Panc1 (cell line): ENCODE measurements at regions not wholly inside any gene's neighbourhood (a gene's known extent, or its start where the extent isn't known, plus 50 kb on each side); places are given as distances from the start of the nearest gene placed in this dataset.

Experiments
- ATAC-seq: fragments of 200-7000 bp; cut with Tn5 transposase; 2 replicates; pipeline ENCODE4 v1.9.1; 2020; ENCODE audit warnings: mild to moderate bottlenecking, moderate library complexity
- BruUV-seq: library from RNA; stranded (reverse); fragments of 400-500 nt; replicated peaks from 2 replicates; lab custom pipeline; 2021; lab: Mats Ljungman, UMichigan
- CTCF ChIA-PET: fragments of 300-600 bp; sonication (Branson Sonifier 250); formaldehyde crosslinking; loops from one replicate; lab custom pipeline; 2022; ENCODE audit warnings: antibody characterized with exemption; lab: Charles Lee
- POLR2A ChIA-PET: fragments of 300-600 bp; sonication (Branson Sonifier 250); formaldehyde crosslinking; loops from one replicate; lab custom pipeline; 2022; ENCODE audit warnings: antibody characterized with exemption; lab: Charles Lee
- DNase-seq: peaks from one replicate; pipeline ENCODE4 v3.0.0-alpha.2; 2010; ENCODE audit warnings: low read depth, low spot score
- H3K27ac ChIP-seq: 2 replicates; pipeline ENCODE4 v1.5.1; 2011; ENCODE audit warnings: mild to moderate bottlenecking, low read length, inconsistent platforms
- H3K27me3 ChIP-seq: fragments of 200-500 bp; sonication (Bioruptor generic); 2 replicates; pipeline ENCODE4 v1.6.0; 2014; ENCODE audit warnings: low read length, inconsistent platforms; ENCODE audit not compliant: control insufficient read depth, insufficient read depth
- H3K36me3 ChIP-seq: fragments of 200-500 bp; sonication (Bioruptor generic); 2 replicates; pipeline ENCODE4 v1.5.1; 2014; ENCODE audit warnings: inconsistent platforms, mild to moderate bottlenecking, low read length, moderate library complexity; ENCODE audit not compliant: control insufficient read depth, insufficient read depth
- H3K4me1 ChIP-seq: 2 replicates; pipeline ENCODE4 v1.5.1; 2011; ENCODE audit warnings: inconsistent platforms, mild to moderate bottlenecking, low read length, moderate library complexity; ENCODE audit not compliant: control insufficient read depth, insufficient read depth
- H3K4me3 ChIP-seq, 2 experiments: 2 replicates each; pipeline ENCODE4 v1.5.1; 2011 to 2012; ENCODE audit warnings: low read depth in 2 of 2, low read length in 2 of 2, mild to moderate bottlenecking in 2 of 2, inconsistent platforms in 1 of 2, moderate library complexity in 1 of 2
- H3K9me3 ChIP-seq: fragments of 200-500 bp; sonication (Bioruptor generic); 2 replicates; pipeline ENCODE4 v1.5.1; 2014; ENCODE audit warnings: low read depth, mild to moderate bottlenecking, inconsistent platforms, low read length, moderate library complexity; ENCODE audit not compliant: control insufficient read depth, insufficient read depth
- POLR2AphosphoS5 ChIP-seq: IDR thresholded peaks from 2 replicates; pipeline ENCODE4 v1.6.1; 2012; ENCODE audit warnings: mild to moderate bottlenecking, low read depth, low read length, moderate library complexity
- SIN3A ChIP-seq: IDR thresholded peaks from 2 replicates; pipeline ENCODE4 v1.6.1; 2012; ENCODE audit warnings: low read depth, mild to moderate bottlenecking, low read length, moderate library complexity, borderline replicate concordance; ENCODE audit not compliant: insufficient read depth
- TCF7L2 ChIP-seq: IDR thresholded peaks from 2 replicates; pipeline ENCODE4 v1.6.1; 2011; ENCODE audit warnings: mild to moderate bottlenecking, low read depth, low read length, inconsistent platforms
- in situ Hi-C: cut with HindIII; loops from 2 replicates; pipeline ENCODE4 v1.10.0; 2016; ENCODE audit warnings: low sequenced_read_pairs, low pct_unique_long_range_greater_than_20kb
- intact Hi-C: fragments of 100-400 bp; cut with micrococcal nuclease; formaldehyde crosslinking; loops from one replicate; pipeline ENCODE4 v1.10.0; 2022; ENCODE audit not compliant: unreplicated experiment
- TF ChIP-seq, protein P1 (sequence below): fragments of 450-650 bp; IDR thresholded peaks from 2 replicates; pipeline ENCODE4 v1.5.1; 2017; ENCODE audit warnings: mild to moderate bottlenecking
- TF ChIP-seq, protein P2 (sequence below), 2 experiments: IDR thresholded peaks; 2 replicates each; pipeline ENCODE4 v1.6.1; 2011 to 2012; ENCODE audit warnings: low read depth in 2 of 2, control low read depth in 1 of 2, low read length in 1 of 2, mild to moderate bottlenecking in 1 of 2, moderate library complexity in 1 of 2; ENCODE audit not compliant: insufficient read depth in 1 of 2

DNA sequence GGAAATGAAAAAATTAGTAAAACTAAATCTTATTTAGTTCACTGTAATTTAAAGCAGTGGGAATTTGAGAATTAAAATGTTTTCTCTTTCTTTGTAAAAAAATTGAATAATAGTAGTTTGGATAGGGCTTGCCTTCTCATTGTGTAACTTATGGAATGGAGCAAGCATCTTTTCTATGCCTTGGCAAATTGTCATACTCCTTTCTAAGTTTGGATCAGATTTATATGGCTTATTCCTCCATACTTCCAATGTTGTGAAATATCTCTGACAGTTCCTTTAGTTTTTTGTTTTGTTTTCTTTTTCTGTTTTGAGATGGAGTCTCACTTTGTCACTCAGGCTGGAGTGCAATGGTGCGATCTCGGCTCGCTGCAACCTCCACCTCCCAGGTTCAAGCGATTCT, 176.4 kb downstream of the SAMD5 start:
- TF ChIP-seq, protein P1, sequence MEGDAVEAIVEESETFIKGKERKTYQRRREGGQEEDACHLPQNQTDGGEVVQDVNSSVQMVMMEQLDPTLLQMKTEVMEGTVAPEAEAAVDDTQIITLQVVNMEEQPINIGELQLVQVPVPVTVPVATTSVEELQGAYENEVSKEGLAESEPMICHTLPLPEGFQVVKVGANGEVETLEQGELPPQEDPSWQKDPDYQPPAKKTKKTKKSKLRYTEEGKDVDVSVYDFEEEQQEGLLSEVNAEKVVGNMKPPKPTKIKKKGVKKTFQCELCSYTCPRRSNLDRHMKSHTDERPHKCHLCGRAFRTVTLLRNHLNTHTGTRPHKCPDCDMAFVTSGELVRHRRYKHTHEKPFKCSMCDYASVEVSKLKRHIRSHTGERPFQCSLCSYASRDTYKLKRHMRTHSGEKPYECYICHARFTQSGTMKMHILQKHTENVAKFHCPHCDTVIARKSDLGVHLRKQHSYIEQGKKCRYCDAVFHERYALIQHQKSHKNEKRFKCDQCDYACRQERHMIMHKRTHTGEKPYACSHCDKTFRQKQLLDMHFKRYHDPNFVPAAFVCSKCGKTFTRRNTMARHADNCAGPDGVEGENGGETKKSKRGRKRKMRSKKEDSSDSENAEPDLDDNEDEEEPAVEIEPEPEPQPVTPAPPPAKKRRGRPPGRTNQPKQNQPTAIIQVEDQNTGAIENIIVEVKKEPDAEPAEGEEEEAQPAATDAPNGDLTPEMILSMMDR = no peak
- no peaks in the 10 kb centered on the region for H3K4me1 ChIP-seq
- H3K27ac ChIP-seq = no peak overlapping the region
- POLR2A ChIA-PET = no interaction called here
- H3K27me3 ChIP-seq = no peaks in the 10 kb centered on the region
- no TSS peak for BruUV-seq
- no peaks in the 10 kb centered on the region for H3K9me3 ChIP-seq
- in situ Hi-C loops = no loop called here
- intact Hi-C loops = no loop called here
- DNase-seq (no peak), ATAC-seq (no peak)
- CTCF ChIA-PET = no interaction called here
- no peak overlapping the region for H3K4me3 ChIP-seq
- no peaks in the 10 kb centered on the region for H3K36me3 ChIP-seq

DNA sequence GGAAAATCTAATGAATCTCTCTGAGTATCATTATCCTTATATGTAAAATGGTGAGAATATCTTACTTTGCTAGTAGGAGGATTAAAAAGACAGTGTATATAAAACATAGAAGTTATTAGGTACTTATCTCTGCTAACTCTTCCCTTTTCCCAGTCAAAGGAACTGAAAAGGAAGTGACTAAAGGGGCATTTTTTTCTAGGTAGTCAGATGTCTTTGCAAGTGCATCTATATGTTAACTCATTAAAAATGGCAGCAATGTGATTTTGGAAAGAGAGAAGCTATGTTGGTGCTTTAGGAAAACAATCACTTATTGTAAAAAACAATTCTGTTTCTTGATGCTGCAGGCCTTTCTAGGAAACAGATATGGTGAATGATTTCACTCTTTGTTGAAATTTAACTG, 180.9 kb downstream of the SAMD5 start:
- POLR2A ChIA-PET = no interaction called here
- DNase-seq = no peak
- in situ Hi-C loops = no loop called here

More for the DNA sequence above, 180.9 kb downstream of the SAMD5 start:
- H3K27ac ChIP-seq = no peak overlapping the region
- no peaks in the 10 kb centered on the region for H3K36me3 ChIP-seq
- H3K4me3 ChIP-seq = no peak overlapping the region
- BruUV-seq = no TSS peak
- CTCF ChIA-PET = no interaction called here
- TF ChIP-seq TCF7L2 = no peak
- TF ChIP-seq, protein P1 = no peak
- TF ChIP-seq, protein P2, sequence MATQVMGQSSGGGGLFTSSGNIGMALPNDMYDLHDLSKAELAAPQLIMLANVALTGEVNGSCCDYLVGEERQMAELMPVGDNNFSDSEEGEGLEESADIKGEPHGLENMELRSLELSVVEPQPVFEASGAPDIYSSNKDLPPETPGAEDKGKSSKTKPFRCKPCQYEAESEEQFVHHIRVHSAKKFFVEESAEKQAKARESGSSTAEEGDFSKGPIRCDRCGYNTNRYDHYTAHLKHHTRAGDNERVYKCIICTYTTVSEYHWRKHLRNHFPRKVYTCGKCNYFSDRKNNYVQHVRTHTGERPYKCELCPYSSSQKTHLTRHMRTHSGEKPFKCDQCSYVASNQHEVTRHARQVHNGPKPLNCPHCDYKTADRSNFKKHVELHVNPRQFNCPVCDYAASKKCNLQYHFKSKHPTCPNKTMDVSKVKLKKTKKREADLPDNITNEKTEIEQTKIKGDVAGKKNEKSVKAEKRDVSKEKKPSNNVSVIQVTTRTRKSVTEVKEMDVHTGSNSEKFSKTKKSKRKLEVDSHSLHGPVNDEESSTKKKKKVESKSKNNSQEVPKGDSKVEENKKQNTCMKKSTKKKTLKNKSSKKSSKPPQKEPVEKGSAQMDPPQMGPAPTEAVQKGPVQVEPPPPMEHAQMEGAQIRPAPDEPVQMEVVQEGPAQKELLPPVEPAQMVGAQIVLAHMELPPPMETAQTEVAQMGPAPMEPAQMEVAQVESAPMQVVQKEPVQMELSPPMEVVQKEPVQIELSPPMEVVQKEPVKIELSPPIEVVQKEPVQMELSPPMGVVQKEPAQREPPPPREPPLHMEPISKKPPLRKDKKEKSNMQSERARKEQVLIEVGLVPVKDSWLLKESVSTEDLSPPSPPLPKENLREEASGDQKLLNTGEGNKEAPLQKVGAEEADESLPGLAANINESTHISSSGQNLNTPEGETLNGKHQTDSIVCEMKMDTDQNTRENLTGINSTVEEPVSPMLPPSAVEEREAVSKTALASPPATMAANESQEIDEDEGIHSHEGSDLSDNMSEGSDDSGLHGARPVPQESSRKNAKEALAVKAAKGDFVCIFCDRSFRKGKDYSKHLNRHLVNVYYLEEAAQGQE (IDR thresholded peaks at IDR 0.05; ENCODE audit: insufficient read depth in 1 of 2, low read depth in 2 of 2, low read length in 1 of 2) = no peak
- no peak for TF ChIP-seq POLR2AphosphoS5
- no peak for TF ChIP-seq SIN3A
- no peaks in the 10 kb centered on the region for H3K27me3 ChIP-seq
- H3K4me1 ChIP-seq = no peaks in the 10 kb centered on the region
- no peaks in the 10 kb centered on the region for H3K9me3 ChIP-seq
- ATAC-seq = no peak
- intact Hi-C loops = no loop called here
